GM21515 (cell line): ENCODE measurements at regions not wholly inside any gene's neighbourhood (a gene's known extent, or its start where the extent isn't known, plus 50 kb on each side); places are given as distances from the start of the nearest gene placed in this dataset.
A peak's percentile ranks its signal among the peaks of the same experiment; 100 is the strongest.
"Not testable (repeated sequence)": the region's sequence is repeated elsewhere in the genome, so short reads cannot be mapped to it uniquely, and the experiment has no call there.

ENCODE experiments used
- ATAC-seq: cut with Tn5 transposase; IDR thresholded peaks from one replicate; pipeline ENCODE4 v1.9.1; 2021; ENCODE audit not compliant: unreplicated experiment

DNA sequence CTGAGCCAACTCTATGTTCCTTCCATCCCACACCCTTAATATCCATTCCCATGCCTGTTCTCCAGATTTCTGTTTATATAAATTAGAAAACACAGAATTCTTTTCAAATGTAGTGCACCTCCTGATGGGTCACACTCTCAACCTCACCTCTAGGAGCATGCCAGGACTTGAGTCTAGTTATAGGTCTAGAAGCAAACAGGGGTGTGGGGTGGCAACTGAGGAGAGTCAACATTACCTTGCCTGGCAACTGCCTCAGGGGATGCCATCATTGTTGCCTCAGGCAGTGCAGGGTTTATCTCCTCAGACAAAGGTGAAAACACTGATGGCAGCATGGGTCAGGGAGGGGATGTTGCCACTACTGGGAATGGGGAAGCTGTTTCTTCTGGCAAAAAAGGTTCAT is 181.0 kb upstream of the IPO5 start:
- not testable (repeated sequence) for ATAC-seq

DNA sequence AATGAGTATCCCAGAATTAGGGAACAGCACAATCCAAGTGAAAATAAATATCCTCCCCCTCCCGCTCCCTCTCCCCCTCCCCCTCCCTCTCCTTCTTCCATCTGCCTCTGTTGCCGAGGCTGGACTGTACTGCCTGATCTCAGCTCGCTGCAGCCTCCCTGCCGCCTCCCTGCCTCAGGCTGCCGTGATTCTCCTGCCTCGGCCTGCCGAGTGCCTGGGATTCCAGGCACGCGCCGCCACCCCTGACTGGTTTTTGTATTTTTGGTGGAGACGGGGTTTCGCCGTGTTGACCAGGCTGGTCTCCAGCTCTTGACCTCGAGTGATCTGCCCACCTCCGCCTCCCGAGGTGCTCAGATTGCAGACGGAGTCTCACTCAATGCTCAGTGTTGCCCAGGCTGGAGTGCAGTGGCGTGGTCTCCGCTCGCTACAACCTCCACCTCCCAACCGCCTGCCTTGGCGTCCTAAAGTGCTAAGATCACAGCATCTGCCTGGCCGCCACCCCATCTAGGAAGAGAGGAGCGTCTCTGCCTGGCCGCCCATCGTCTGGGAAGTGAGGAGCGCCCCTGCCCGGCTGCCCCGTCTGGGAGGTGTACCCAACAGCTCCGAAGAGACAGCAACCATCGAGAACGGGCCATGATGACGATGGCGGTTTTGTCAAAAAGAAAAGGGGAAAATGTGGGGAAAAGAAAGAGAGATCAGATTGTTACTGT is 178.9 kb upstream of the IPO5 start:
- not testable (repeated sequence) for ATAC-seq

DNA sequence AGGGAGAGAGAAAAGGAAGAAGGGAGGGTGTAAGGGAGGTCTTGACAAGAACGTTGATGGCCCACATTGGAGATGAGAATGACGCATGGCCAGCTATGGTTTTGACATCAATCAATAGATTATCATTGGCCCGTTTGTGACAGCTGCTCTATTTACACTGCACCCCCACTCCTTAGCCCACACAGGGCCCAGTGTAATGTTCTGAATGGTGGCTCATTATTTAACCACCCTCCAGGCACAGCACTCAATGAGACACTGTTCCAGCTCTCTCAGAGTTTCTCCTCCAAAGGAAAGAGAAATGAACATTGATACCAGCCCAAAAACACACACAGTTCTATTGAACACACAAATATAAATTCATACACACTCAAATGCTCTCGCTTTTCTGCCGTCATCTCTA is 173.0 kb upstream of the IPO5 start:
- ATAC-seq = no peak

DNA sequence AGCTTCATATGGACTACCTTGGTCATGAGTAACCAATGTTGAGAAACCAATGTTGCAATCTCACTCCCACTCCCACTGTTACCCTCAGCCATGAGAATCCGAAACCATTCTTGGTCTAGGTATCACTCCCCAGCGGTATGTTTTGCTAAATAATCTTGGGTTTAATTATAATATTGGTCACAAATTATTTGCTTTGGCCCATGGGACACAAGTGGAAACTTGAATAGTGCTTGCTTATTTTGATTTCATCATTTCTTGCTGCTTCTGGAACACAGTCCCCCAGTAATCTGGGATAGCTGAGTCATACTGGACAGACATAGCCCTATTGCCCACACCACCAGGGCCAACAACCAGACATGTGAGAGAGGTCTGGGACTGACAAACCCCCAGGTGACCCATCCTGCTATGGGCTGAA is 171.6 kb upstream of the IPO5 start:
- ATAC-seq = no peak

DNA sequence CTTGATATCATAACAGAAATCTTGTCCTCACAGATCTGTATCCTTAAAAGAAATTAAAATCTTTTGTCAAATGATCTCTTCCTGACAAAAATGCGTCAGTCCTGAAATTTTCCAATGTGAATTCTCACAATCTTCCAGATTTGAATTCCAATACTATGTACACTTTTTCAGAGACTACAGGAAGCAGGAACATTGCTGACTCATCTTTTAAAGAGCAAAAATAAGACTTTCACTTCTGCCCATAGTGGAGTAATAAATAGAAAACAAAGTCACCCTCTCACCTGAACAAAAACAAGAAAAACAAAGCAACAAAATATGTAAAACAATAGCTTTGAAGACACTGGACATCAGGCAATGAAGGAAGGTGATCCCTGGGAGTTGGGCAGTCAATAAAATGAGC is 167.0 kb upstream of the IPO5 start:
- ATAC-seq = no peak

DNA sequence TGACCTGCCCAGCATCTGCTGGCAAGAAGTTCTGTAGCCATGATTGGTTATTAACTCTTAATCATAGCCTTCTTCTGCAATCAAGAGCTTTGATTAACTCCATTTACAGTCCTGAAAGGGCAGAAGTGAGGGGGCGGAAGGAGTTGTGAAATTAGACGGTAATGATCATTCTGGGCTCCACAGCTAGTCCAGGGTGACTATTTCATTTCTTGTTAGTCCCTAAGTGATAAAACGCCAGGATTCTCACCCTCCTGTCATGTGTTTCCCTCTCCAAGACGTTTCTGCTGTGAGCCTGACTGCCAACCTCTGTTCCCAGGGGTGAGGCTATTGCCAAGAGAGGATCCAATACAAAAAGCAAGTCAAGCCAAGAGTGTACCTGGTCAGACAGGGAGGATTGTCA is 155.9 kb upstream of the IPO5 start:
- no peak for ATAC-seq

DNA sequence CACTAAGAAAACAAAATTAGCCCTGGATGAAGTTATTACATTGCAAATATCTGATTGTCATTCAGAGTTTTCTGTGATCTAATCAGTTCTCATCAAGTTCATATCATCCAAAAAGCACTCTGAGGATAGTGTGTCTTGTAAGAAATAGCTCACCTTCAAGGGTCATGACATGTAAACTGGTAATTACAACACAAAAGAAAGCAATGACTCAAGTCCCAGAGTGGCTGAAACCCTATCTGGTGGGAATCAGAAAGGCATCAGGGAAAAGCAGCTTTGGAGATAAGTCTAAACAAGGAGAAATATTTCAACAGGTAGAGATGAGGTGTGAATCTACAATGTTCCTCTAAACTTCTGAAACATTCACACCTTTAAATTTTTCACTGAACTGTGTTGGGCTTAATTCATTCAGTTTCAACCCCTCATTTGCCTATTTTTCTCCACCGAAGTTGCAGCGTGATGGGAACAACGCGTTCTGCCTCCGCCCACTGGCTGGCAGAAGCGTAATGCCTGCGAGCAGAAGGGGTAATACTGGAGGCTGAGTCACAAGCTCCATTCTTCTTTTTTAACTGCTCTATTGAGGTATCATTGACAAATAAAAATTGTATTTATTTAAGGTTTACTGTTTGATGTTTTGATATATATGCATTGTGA is 155.2 kb upstream of the IPO5 start:
- ATAC-seq = no peak

DNA sequence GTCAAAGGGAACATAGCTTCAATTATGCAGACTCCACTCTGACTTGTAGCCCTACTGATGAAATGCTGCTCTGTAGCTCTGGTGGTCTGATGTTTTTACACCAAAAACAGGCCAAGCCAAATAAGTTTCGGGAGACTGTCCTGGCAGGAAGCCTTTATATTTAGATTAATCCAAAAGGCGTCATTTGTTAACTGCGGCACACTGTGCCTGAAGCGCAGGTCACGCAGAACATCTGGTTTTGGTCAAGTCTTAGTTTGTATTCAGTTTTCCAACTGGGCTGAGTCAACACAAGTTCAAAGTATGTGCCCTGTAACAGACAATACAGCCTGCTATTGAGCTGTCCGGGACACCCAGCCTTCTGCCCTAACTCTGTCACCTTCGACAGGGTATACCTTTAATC is 154.6 kb upstream of the IPO5 start:
- ATAC-seq = no peak

DNA sequence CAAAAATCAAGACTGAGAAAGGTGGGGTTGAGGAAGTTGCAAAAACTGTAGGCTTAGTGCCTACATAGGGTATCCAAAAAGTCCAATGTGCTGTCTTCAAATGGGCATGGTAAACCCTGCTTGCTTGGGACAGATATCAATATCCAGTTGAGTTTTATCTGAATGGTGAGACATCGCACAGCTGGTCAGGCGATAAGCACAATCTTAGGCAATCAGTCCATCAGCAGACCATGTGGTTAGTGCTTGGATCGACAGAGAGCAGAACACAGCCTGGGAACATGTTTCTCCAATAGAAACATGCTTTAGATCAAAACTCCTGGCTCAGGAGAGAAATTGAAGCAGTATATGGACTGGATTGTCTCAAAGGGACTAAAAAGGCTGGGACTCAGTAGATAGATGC is 151.3 kb upstream of the IPO5 start:
- ATAC-seq = no peak

DNA sequence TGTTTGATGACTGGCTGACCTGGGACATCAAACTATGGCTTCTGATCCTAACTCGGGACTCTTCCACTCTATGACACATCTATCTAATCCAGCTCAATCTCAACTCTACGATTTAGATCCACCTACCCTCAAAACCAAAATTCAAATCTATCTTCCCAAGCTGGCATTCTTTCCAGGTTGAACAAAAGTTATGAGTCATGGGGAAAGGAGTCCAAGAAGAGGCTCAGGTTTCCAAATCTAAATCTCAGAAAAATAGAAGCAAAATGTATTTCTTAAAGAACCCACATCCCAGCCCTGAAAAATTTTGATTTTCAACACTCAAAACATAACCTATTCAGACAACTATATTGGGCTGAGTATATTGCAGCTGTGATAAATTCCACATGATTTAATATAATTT is 143.9 kb upstream of the IPO5 start:
- no peak for ATAC-seq

DNA sequence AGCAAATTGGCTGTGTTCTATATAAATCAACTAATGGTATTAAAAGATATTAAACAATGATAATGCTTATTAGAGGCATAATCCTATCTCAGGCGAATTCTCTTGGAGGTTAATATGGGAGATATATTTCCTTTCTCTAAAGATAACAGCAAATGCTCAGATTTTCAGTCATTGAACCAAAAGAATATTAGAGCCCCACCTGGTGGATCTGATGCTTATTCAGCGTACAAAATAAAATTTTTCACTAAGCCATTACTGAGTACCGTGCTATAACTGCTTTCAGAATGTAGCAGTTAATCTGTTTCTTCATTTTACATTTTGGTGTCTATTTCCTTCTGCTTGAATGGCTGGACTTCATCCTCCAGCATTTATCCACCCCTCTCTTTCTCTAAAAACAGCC is 143.3 kb upstream of the IPO5 start:
- ATAC-seq = no peak

DNA sequence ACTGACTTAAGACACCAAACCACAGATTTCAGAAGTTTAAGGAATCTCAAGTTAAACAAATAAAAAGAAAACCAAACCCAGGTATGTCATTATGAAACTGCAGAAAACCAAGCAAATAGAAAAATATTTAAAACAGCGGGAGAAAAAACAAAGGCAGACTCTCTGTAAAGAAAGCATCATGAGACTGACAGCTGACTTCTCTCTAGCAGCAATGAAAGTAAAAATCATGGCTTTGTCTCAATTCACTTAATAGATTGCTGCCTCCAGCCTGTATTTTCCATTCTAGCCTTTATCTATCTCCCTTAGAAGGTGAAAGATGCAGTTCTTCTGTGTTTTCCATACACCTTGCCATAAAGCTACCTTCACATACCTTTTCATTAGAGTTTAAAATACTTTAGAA is 131.1 kb upstream of the IPO5 start:
- no peak for ATAC-seq

DNA sequence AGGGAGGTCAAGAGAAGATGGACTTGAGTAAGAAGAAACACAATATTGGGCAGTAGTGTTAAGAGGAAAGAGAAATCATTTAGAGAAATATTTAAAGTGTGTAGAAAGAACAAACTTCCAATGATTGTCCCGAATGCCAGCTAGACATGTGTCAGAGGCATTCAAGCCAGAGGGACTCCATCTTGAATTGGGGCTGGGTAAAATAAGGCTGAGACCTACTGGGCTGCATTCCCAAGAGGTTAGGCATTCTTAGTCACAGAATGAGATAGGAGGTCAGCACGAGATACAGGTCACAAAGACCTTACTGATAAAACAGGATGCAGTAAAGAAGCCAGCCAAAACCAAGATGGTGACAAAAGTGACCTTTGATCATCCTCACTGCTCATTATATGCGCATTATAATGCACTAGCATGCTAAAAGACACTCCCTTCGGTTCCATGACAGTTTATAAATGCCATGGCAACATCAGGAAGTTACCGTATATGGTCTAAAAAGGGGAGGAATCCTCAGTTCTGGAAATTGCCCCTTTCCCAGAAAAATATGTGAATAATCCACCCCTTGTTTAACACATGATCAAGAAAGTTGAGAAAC is 127.0 kb upstream of the IPO5 start:
- ATAC-seq = no peak

DNA sequence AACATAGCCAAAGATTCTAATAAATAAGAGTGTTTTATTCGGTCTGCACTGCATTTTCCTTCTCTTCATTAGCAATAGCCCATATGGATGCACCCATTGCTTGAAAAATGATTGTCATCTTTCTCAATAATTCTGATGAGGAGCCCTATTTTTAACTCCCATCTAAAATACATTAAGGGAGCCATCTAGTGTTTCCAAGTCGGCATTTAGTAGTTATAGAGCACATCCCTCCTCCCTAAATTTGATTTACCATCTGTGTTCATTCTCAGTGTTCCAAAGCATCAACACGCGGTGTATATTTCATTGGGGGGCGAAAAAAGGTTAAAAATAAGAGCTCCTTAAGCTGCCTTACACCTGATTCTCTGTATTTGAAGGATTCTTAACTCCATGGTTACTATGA is 119.2 kb upstream of the IPO5 start:
- ATAC-seq = no peak

DNA sequence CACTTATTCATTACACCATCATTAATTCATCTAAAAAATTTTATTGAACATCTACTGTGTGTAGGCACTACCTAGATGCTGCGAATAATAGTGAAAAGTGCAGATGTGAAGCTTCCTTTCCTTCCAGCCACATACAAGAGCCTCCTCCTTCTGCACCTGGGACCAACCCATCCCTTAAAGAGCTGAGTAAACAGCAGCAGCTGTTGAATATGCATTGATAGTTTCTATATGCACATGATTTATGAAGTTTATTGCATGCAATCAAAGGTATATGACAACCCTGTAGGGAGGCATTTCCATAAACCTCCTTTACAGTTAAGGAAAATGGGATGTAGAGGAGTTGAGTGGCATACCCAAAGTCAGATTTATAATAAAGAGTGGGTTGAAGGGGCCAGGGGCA is 110.3 kb upstream of the IPO5 start:
- ATAC-seq = no peak

DNA sequence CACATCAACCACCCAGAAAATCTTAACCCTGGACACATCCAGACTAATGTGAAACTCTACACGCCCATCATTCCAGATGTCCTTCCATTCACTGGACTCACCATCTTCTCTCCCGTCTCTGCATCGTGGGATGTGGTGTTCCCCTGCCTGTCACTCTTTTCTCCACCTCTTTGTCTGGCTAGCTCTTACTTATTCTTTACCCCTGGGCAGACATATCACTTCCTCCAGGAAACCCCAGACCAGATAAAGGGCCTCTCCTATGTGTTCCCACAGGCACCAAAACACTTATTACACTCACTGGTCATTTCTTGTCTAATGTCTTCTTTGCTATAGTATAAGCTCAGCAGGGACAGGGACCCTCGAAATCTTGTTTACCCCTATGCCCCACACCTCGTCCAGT is 109.3 kb upstream of the IPO5 start:
- no peak for ATAC-seq

DNA sequence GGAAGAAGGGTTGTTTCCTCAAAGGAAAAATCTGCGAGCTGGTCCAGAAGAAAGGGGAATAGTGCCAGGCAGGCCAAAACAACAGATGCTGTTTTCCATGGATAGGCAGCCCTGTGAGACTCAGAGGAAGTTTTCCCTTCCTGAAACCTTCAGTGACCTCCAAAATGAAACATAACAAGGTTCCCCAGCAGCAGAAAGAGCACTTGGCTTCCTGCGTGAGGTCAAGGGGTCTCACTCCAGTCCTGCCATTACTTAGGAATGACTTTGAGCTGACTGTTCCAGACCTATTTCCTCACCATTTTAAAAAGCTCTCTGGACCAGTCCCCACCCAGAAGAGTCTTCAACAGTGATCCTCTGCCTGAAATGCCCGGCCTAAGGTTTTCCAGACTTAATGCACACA is 104.6 kb upstream of the IPO5 start:
- ATAC-seq = no peak

DNA sequence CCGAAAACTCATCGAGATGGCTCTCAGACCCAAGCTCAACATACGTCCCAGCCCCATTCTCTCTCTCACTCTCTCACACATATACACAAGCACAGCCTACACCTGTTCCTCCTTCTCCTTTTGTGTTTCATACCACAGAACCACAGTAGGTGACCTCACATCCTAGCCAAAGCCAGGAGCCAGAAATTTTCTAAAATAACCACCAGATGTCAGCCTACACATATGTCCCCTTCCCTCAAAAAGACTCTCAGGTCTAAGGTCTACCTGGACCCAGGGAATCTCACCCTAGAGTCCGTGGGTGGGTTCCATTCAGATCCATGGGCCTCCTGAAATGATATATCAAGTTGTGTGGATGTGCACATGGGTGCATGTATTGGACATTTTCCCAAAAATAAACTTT is 104.2 kb upstream of the IPO5 start:
- ATAC-seq = peak; percentile 99

DNA sequence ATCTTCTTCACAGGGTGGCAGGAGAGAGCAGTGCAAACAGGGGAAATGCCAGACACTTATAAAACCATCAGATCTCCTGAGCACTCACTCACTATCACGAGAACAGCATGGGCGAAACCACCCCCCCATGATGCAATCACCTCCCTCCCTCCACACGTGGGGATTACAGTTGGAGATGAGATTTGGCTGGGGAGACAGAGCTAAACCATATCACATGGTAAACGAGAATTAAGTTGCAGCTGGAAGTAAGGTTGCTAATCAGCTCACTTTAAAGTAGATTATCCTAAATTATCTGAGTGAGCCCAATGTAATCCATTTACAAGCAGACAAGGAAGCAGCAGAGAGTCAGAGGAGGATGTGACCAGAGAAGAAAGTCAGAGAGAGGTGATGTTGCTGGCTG is 102.2 kb upstream of the IPO5 start:
- ATAC-seq = no peak

DNA sequence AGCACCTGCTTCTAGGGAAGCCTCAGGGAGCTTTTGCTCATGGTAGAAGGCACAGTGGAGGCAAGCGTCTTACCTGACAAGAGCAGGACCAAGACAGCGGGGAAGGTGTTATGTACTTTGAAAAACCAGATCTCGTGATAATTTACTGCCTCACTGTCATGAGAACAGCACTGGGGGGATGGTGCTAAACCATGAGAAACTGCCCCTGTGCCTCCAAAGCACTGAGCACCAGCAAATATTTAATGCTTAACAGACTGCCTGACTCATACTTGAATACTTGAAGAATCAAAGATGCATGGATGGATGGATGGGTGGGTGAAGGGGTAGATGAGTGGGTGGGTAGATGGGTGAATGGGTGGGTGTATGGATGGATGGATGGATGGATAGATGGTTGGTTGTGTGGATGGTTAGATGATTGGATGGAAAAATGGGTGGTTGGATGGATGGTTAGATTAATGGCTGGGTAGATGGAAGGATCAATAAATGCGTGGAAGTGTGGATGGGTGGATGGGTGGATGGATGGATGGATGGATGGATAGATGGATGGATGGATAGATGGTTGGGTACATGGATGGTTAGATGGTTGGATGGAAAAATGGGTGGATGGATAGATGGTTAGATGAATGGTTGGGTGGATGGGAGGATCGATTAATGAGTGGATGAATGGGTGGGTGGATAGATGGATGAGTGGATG is 101.1 kb upstream of the IPO5 start:
- no peak for ATAC-seq

DNA sequence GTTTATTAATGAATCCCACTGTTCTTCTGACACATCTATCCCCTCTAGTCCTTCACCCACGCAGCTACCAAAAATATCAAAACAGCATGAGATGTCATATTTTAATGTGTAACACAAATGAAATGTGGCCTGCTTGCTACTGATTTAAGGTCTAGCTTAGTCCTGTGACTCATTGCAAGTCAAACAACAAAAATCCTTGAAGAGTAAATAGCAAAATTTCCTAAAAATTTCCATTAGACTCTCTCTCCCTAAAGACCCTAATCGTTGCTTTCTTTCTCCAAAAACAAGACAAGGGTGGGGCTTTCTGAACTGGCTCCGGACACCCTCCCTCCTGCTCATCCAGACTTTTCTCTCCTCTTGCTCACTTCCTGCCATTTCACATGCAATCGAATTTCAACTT is 99.9 kb upstream of the IPO5 start:
- no peak for ATAC-seq
